ENCODE measurements at regions not wholly inside any gene's neighbourhood (a gene's known extent, or its start where the extent isn't known, plus 50 kb on each side); places are given as distances from the start of the nearest gene placed in this dataset.

- Mint-ChIP-seq H3K4me3 (no peak overlapping the region), H3K4me1 (peaks cover 7% of the 10 kb centered on the region), H3K27ac (no peak overlapping the region), H3K27me3 (ENCODE audit: low read depth) (peaks cover 11% of the 10 kb centered on the region), H3K9me3 (no peaks in the 10 kb centered on the region), H3K36me3 (no peaks in the 10 kb centered on the region)
- DNase-seq (ENCODE audit: low spot score) (no peak), ATAC-seq (no peak)
- ChIA-PET CTCF (no interaction called here), POLR2A (no interaction called here)
- TF ChIP-seq ZNF121 (CRISPR knock-in tag; IDR thresholded peaks at IDR 0.05), result no peak
- no peak for TF ChIP-seq FOXP1 (CRISPR knock-in tag; IDR thresholded peaks at IDR 0.05; ENCODE audit: borderline replicate concordance)
- TF ChIP-seq USF2 (CRISPR knock-in tag; IDR thresholded peaks at IDR 0.05), result no peak
- TF ChIP-seq ARID4B (CRISPR knock-in tag; IDR thresholded peaks at IDR 0.05; ENCODE audit: borderline replicate concordance), result no peak
- no peak for TF ChIP-seq NR2C2 (CRISPR knock-in tag; IDR thresholded peaks at IDR 0.05)
- TF ChIP-seq, protein P1, sequence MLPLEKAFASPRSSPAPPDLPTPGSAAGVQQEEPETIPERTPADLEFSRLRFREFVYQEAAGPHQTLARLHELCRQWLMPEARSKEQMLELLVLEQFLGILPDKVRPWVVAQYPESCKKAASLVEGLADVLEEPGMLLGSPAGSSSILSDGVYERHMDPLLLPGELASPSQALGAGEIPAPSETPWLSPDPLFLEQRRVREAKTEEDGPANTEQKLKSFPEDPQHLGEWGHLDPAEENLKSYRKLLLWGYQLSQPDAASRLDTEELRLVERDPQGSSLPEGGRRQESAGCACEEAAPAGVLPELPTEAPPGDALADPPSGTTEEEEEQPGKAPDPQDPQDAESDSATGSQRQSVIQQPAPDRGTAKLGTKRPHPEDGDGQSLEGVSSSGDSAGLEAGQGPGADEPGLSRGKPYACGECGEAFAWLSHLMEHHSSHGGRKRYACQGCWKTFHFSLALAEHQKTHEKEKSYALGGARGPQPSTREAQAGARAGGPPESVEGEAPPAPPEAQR (CRISPR knock-in tag; IDR thresholded peaks at IDR 0.05), result no peak
- TF ChIP-seq FOXJ3 (CRISPR knock-in tag; IDR thresholded peaks at IDR 0.05; ENCODE audit: borderline replicate concordance), result no peak
- no peak for TF ChIP-seq FOXP4 (CRISPR knock-in tag; IDR thresholded peaks at IDR 0.05)
- TF ChIP-seq ZNF138 (CRISPR knock-in tag; conservative IDR thresholded peaks at IDR 0.05), result no peak
These were observed 137.3 kb upstream of the CES5A start for GRCh38 chr16:56012482-56012811.

- DNase-seq (ENCODE audit: low spot score) (no peak), ATAC-seq (no peak)
- H3K27me3 Mint-ChIP-seq (ENCODE audit: low read depth), result peaks cover 11% of the 10 kb centered on the region
- no peaks in the 10 kb centered on the region for H3K9me3 Mint-ChIP-seq
- ChIA-PET POLR2A (interaction anchor here (0.5 kb wide), 1 partner anchor 23 kb away, joined by 4 read pairs; no protein-coding TSS in a partner anchor), CTCF (interaction anchor here (1.1 kb wide), 1 partner anchor 344 kb away, joined by 3 read pairs; no protein-coding TSS in a partner anchor)
- no peak overlapping the region for H3K27ac Mint-ChIP-seq
- H3K36me3 Mint-ChIP-seq, result no peaks in the 10 kb centered on the region
- H3K4me3 Mint-ChIP-seq, result no peak overlapping the region
- peaks cover 7% of the 10 kb centered on the region for H3K4me1 Mint-ChIP-seq
- TF ChIP-seq HMGA2 (CRISPR knock-in tag; IDR thresholded peaks at IDR 0.05) (no peak), ZNF396 (CRISPR knock-in tag; IDR thresholded peaks at IDR 0.05; ENCODE audit: borderline replicate concordance) (no peak), FOXK1 (CRISPR knock-in tag; IDR thresholded peaks at IDR 0.05) (no peak), ZNF425 (CRISPR knock-in tag; conservative IDR thresholded peaks at IDR 0.05) (no peak)
These were observed 136.8 kb upstream of the CES5A start for GRCh38 chr16:56011808-56012481.
